ENCODE measurements at regions not wholly inside any gene's neighbourhood (a gene's known extent, or its start where the extent isn't known, plus 50 kb on each side); places are given as distances from the start of the nearest gene placed in this dataset.

DNA sequence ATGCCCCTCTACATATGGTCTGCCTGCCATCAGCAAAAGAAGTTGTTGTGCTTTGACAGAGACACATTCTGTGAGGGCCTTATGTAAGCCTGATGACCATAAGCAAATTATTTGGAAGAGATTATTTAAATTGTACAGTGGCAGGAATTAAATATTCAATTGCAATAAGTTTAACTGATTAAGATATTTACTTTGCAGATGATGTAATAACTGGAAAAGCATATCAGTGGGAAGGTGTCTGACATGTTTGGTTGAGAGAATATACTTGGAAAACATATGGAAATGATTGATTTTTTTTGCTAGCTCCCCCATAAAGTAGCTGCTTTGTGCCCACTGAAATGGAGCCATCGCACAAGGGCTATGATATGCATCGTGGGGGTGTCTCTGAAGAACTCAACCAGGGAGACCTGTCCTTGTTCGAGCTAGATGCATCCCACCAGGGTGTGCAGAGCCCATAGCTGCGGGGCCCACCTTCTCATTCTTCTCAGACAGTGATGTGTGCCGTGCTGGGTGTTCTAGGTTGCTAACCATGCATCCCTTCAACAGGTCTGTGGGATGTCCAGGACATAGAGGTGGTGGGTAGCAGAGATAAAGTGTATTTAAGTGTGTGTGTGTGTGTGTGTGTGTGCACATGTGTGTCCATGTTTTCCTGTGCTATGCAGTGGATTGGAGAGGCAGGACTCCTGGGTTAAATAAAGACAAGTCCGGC is 90.4 kb upstream of the PARD3B start:
- TF ChIP-seq, protein P1, sequence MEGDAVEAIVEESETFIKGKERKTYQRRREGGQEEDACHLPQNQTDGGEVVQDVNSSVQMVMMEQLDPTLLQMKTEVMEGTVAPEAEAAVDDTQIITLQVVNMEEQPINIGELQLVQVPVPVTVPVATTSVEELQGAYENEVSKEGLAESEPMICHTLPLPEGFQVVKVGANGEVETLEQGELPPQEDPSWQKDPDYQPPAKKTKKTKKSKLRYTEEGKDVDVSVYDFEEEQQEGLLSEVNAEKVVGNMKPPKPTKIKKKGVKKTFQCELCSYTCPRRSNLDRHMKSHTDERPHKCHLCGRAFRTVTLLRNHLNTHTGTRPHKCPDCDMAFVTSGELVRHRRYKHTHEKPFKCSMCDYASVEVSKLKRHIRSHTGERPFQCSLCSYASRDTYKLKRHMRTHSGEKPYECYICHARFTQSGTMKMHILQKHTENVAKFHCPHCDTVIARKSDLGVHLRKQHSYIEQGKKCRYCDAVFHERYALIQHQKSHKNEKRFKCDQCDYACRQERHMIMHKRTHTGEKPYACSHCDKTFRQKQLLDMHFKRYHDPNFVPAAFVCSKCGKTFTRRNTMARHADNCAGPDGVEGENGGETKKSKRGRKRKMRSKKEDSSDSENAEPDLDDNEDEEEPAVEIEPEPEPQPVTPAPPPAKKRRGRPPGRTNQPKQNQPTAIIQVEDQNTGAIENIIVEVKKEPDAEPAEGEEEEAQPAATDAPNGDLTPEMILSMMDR (IDR thresholded peaks at IDR 0.05; ENCODE audit: low read length): no peak
- no peak for TF ChIP-seq EZH2 (IDR thresholded peaks at IDR 0.05; ENCODE audit: borderline replicate concordance, low read length)
